ENCODE measurements at regions not wholly inside any gene's neighbourhood (a gene's known extent, or its start where the extent isn't known, plus 50 kb on each side); places are given as distances from the start of the nearest gene placed in this dataset.
A peak's percentile ranks its signal among the peaks of the same experiment; 100 is the strongest.

DNA sequence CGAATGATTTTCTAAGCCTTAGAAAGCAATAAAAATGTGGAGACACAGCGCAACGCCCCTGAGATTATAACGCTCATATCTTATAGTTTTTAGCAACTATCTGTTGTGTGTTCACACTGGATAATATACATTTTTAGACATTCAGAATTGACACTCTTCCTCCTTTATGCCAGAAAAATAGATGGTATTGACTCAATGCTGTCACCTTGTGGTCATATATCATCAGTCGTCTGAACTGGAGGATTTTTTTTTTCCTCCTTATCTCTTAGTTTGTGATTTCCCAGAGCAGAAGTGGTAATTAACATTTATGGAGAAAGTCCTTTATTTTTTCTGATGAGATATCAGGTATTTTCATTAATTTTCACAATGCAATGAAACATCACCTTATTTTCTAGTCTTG is 759.6 kb downstream of the RAB28 start:
- no peaks in the 10 kb centered on the region for H3K27me3 ChIP-seq (ENCODE audit: insufficient read depth)
- H3K4me3 ChIP-seq (ENCODE audit: low read depth in 2 of 2, low read length in 1 of 2), result no peak overlapping the region; a peak in 1 of 4 replicates
- no peak overlapping the region for H3K27ac ChIP-seq (ENCODE audit: low read depth in 2 of 2, low read length in 1 of 2)
- H3K36me3 ChIP-seq (replicated peaks in 1 of 2; ENCODE audit: control insufficient read depth in 1 of 2, insufficient read depth in 2 of 2, low read length in 1 of 2), result no peaks in the 10 kb centered on the region
- H3K4me2 ChIP-seq, result no peak overlapping the region
- ChIA-PET CTCF (no interaction called here), POLR2A (no interaction called here)
- H3F3A ChIP-seq (replicated peaks; ENCODE audit: insufficient read depth), result no peaks in the 10 kb centered on the region
- TF ChIP-seq RAD21 (IDR thresholded peaks at IDR 0.05; ENCODE audit: low read length), result peak; percentile 29; the same call in 1 of the 2 replicates
- peak; percentile 11; the same call in 1 of the 2 replicates for TF ChIP-seq SMC3 (IDR thresholded peaks at IDR 0.05; ENCODE audit: low read depth, low read length)
- TF ChIP-seq TCF12 (IDR thresholded peaks at IDR 0.05), result no peak
- TF ChIP-seq, protein P1, sequence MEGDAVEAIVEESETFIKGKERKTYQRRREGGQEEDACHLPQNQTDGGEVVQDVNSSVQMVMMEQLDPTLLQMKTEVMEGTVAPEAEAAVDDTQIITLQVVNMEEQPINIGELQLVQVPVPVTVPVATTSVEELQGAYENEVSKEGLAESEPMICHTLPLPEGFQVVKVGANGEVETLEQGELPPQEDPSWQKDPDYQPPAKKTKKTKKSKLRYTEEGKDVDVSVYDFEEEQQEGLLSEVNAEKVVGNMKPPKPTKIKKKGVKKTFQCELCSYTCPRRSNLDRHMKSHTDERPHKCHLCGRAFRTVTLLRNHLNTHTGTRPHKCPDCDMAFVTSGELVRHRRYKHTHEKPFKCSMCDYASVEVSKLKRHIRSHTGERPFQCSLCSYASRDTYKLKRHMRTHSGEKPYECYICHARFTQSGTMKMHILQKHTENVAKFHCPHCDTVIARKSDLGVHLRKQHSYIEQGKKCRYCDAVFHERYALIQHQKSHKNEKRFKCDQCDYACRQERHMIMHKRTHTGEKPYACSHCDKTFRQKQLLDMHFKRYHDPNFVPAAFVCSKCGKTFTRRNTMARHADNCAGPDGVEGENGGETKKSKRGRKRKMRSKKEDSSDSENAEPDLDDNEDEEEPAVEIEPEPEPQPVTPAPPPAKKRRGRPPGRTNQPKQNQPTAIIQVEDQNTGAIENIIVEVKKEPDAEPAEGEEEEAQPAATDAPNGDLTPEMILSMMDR (IDR thresholded peaks at IDR 0.05), result peak; percentile 61
- TF ChIP-seq MAX (IDR thresholded peaks at IDR 0.05; ENCODE audit: low read depth), result no peak
- no peak for TF ChIP-seq YY1 (IDR thresholded peaks at IDR 0.05; ENCODE audit: low read depth)
- no peak for TF ChIP-seq IRF3 (IDR thresholded peaks at IDR 0.05; ENCODE audit: low read depth, low read length)
- TF ChIP-seq JUND (IDR thresholded peaks at IDR 0.05), result no peak
- WGBS (ENCODE audit: low lambda C conversion rate), result 1% methylated on average over 5 of the region's 5 CpGs
- H4K20me1 ChIP-seq (ENCODE audit: insufficient read depth), result no peaks in the 10 kb centered on the region
- H3K9me3 ChIP-seq, result no peaks in the 10 kb centered on the region
- H3K9ac ChIP-seq, result no peak overlapping the region
- peak; percentile 2 for DNase-seq
- H3K79me2 ChIP-seq (ENCODE audit: insufficient read depth), result no peaks in the 10 kb centered on the region
- no peaks in the 10 kb centered on the region for H3K9me2 ChIP-seq
- H2AFZ ChIP-seq (ENCODE audit: low read depth), result no peak overlapping the region
- no peaks in the 10 kb centered on the region for H3K4me1 ChIP-seq (ENCODE audit: control insufficient read depth in 1 of 2, insufficient read depth in 2 of 2, low read depth in 1 of 2, low read length in 1 of 2)

- H3K36me3 ChIP-seq (replicated peaks in 1 of 2; ENCODE audit: control insufficient read depth in 1 of 2, insufficient read depth in 2 of 2, low read length in 1 of 2), result no peaks in the 10 kb centered on the region
- TF ChIP-seq USF1 (IDR thresholded peaks at IDR 0.05; ENCODE audit: borderline replicate concordance, low read depth) (no peak), RXRA (IDR thresholded peaks at IDR 0.05; ENCODE audit: borderline replicate concordance, low read depth) (no peak), GATA2 (CRISPR knock-in tag; IDR thresholded peaks at IDR 0.05) (no peak), MAX (IDR thresholded peaks at IDR 0.05; ENCODE audit: low read depth) (no peak), TAF1 (IDR thresholded peaks at IDR 0.05; ENCODE audit: borderline replicate concordance, low read depth, low read length) (no peak), RFX5 (IDR thresholded peaks at IDR 0.05; ENCODE audit: low read length) (no peak), ELF1 (IDR thresholded peaks at IDR 0.05) (no peak), NRF1 (IDR thresholded peaks at IDR 0.05; ENCODE audit: low read depth, low read length) (no peak), POLR2AphosphoS5 (IDR thresholded peaks at IDR 0.05; ENCODE audit: low read depth, low read length) (no peak), GABPA (IDR thresholded peaks at IDR 0.05; ENCODE audit: low read depth) (no peak), YY1 (IDR thresholded peaks at IDR 0.05; ENCODE audit: low read depth) (no peak), MEF2A (IDR thresholded peaks at IDR 0.05; ENCODE audit: borderline replicate concordance, low read depth) (no peak), TEAD4 (IDR thresholded peaks at IDR 0.05; ENCODE audit: borderline replicate concordance, insufficient read depth) (no peak), SIN3A (IDR thresholded peaks at IDR 0.05; ENCODE audit: borderline replicate concordance, low read depth, low read length) (no peak), CHD2 (IDR thresholded peaks at IDR 0.05; ENCODE audit: low read length, partially characterized antibody) (no peak), RCOR1 (IDR thresholded peaks at IDR 0.05; ENCODE audit: low read length) (no peak), TCF12 (IDR thresholded peaks at IDR 0.05) (no peak), PBX3 (IDR thresholded peaks at IDR 0.05) (no peak)
- TF ChIP-seq, protein P2, sequence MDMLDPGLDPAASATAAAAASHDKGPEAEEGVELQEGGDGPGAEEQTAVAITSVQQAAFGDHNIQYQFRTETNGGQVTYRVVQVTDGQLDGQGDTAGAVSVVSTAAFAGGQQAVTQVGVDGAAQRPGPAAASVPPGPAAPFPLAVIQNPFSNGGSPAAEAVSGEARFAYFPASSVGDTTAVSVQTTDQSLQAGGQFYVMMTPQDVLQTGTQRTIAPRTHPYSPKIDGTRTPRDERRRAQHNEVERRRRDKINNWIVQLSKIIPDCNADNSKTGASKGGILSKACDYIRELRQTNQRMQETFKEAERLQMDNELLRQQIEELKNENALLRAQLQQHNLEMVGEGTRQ (IDR thresholded peaks at IDR 0.05; ENCODE audit: borderline replicate concordance, low read depth, low read length), result no peak
- H3F3A ChIP-seq (replicated peaks; ENCODE audit: insufficient read depth), result no peaks in the 10 kb centered on the region
- H3K9me3 ChIP-seq, result no peaks in the 10 kb centered on the region
- no peak for DNase-seq
- POLR2A ChIA-PET, result no interaction called here
- H3K4me3 ChIP-seq (ENCODE audit: low read depth in 2 of 2, low read length in 1 of 2), result no peak overlapping the region
- H3K4me1 ChIP-seq (ENCODE audit: control insufficient read depth in 1 of 2, insufficient read depth in 2 of 2, low read depth in 1 of 2, low read length in 1 of 2), result no peaks in the 10 kb centered on the region
- H3K9ac ChIP-seq, result no peak overlapping the region
- H3K27me3 ChIP-seq (ENCODE audit: insufficient read depth), result no peaks in the 10 kb centered on the region
- H3K79me2 ChIP-seq (ENCODE audit: insufficient read depth), result no peaks in the 10 kb centered on the region
- CTCF ChIA-PET, result interaction anchor here (0.7 kb wide), 2 partner anchors 14 to 944 kb away, joined by 3 read pairs; no protein-coding TSS in a partner anchor
- H3K27ac ChIP-seq (ENCODE audit: low read depth in 2 of 2, low read length in 1 of 2), result no peak overlapping the region
- H2AFZ ChIP-seq (ENCODE audit: low read depth), result no peak overlapping the region
- 1% methylated on average over 7 of the region's 7 CpGs for WGBS (ENCODE audit: low lambda C conversion rate)
- no peaks in the 10 kb centered on the region for H3K9me2 ChIP-seq
- H3K4me2 ChIP-seq, result no peak overlapping the region
- no peaks in the 10 kb centered on the region for H4K20me1 ChIP-seq (ENCODE audit: insufficient read depth)
These were observed 760.2 kb downstream of the RAB28 start for GRCh38 chr4:12723849-12724447.
